Keratinocyte (primary cell): ENCODE measurements at regions not wholly inside any gene's neighbourhood (a gene's known extent, or its start where the extent isn't known, plus 50 kb on each side); places are given as distances from the start of the nearest gene placed in this dataset.

Experiments
- DNase-seq: peaks from one replicate; pipeline ENCODE4 v3.0.0-alpha.2; 2011; ENCODE audit warnings: low read depth, missing footprints, low spot score
- FAIRE-seq: peaks from 2 replicates; lab custom pipeline; 2011; peaks lifted over from hg19 to GRCh38; lab: Jason Lieb, UNC
- H2AFZ ChIP-seq: 2 replicates; pipeline ENCODE4 v1.6.0; 2012; ENCODE audit warnings: low read length, control low read depth, inconsistent platforms; ENCODE audit not compliant: control insufficient read depth
- H3K27ac ChIP-seq: 2 replicates; pipeline ENCODE4 v1.5.1; 2011; ENCODE audit warnings: low read length; ENCODE audit not compliant: control insufficient read depth, insufficient read depth
- H3K27me3 ChIP-seq: 3 replicates; pipeline ENCODE4 v1.6.0; 2011; ENCODE audit warnings: low read length; ENCODE audit not compliant: control insufficient read depth, insufficient read depth; ENCODE audit errors: extremely low read depth
- H3K36me3 ChIP-seq, 2 experiments: 2 replicates in 1 of 2; 3 replicates in 1 of 2; pipeline ENCODE4 v1.5.1; 2011; ENCODE audit warnings: low read length in 2 of 2, mild to moderate bottlenecking in 1 of 2; ENCODE audit not compliant: control insufficient read depth in 2 of 2, insufficient read depth in 2 of 2; ENCODE audit errors: extremely low read depth in 1 of 2
- H3K4me1 ChIP-seq: 3 replicates; pipeline ENCODE4 v1.5.1; 2011; ENCODE audit warnings: low read length; ENCODE audit not compliant: control insufficient read depth, insufficient read depth; ENCODE audit errors: extremely low read depth
- H3K4me2 ChIP-seq: 3 replicates; pipeline ENCODE4 v1.6.0; 2011; ENCODE audit warnings: low read depth, low read length; ENCODE audit not compliant: control insufficient read depth, insufficient read depth; ENCODE audit errors: extremely low read depth
- H3K4me3 ChIP-seq, 3 experiments: fragments of 200-600 bp in 1 of 3; sonication (generic) in 1 of 3; 2 replicates in 2 of 3; 3 replicates in 1 of 3; pipeline ENCODE4 v1.5.1; 2011 to 2016; ENCODE audit warnings: low read length in 3 of 3, mild to moderate bottlenecking in 3 of 3, control low read depth in 2 of 3, inconsistent platforms in 1 of 3, low read depth in 1 of 3, mixed read lengths in 1 of 3, mixed run types in 1 of 3, moderate library complexity in 1 of 3; ENCODE audit not compliant: control insufficient read depth in 2 of 3, insufficient read depth in 2 of 3; ENCODE audit errors: extremely low read depth in 1 of 3
- H3K79me2 ChIP-seq: 2 replicates; pipeline ENCODE4 v1.6.0; 2012; ENCODE audit warnings: low read length; ENCODE audit not compliant: control insufficient read depth, insufficient read depth
- H3K9ac ChIP-seq: 3 replicates; pipeline ENCODE4 v1.6.0; 2011; ENCODE audit warnings: low read length; ENCODE audit not compliant: control insufficient read depth, insufficient read depth; ENCODE audit errors: extremely low read depth
- H3K9me1 ChIP-seq: 3 replicates; pipeline ENCODE4 v1.6.0; 2011; ENCODE audit warnings: low read length; ENCODE audit not compliant: control insufficient read depth, insufficient read depth; ENCODE audit errors: extremely low read depth
- H3K9me3 ChIP-seq: 2 replicates; pipeline ENCODE4 v1.5.1; 2012; ENCODE audit warnings: low read depth, low read length; ENCODE audit not compliant: control insufficient read depth
- H4K20me1 ChIP-seq: 3 replicates; pipeline ENCODE4 v1.6.0; 2011; ENCODE audit warnings: low read length; ENCODE audit not compliant: control insufficient read depth, insufficient read depth; ENCODE audit errors: extremely low read depth
- EZH2 ChIP-seq: IDR thresholded peaks from one replicate; pipeline ENCODE4 v1.6.1; 2012; ENCODE audit warnings: inconsistent platforms, mild to moderate bottlenecking, low read length, moderate library complexity
- dilution Hi-C: fragments of 300-500 bp; cut with MboI; formaldehyde crosslinking; loops from one replicate; pipeline ENCODE4 v1.7.0; 2020; ENCODE audit warnings: low sequenced_read_pairs; ENCODE audit not compliant: extremely low pct_ligation_motif_present
- TF ChIP-seq, protein P1 (sequence below), 3 experiments: IDR thresholded peaks in 1 of 3; conservative IDR thresholded peaks in 1 of 3; optimal IDR thresholded peaks in 1 of 3; 2 replicates in 2 of 3; 3 replicates in 1 of 3; pipeline versions ENCODE3 to v1.5.1; 2011; ENCODE audit warnings: low read length in 3 of 3, mild to moderate bottlenecking in 3 of 3, moderate library complexity in 2 of 3, control low read depth in 1 of 3, inconsistent platforms in 1 of 3; ENCODE audit not compliant: insufficient read depth in 2 of 3; ENCODE audit errors: extremely low read depth in 1 of 3

DNA sequence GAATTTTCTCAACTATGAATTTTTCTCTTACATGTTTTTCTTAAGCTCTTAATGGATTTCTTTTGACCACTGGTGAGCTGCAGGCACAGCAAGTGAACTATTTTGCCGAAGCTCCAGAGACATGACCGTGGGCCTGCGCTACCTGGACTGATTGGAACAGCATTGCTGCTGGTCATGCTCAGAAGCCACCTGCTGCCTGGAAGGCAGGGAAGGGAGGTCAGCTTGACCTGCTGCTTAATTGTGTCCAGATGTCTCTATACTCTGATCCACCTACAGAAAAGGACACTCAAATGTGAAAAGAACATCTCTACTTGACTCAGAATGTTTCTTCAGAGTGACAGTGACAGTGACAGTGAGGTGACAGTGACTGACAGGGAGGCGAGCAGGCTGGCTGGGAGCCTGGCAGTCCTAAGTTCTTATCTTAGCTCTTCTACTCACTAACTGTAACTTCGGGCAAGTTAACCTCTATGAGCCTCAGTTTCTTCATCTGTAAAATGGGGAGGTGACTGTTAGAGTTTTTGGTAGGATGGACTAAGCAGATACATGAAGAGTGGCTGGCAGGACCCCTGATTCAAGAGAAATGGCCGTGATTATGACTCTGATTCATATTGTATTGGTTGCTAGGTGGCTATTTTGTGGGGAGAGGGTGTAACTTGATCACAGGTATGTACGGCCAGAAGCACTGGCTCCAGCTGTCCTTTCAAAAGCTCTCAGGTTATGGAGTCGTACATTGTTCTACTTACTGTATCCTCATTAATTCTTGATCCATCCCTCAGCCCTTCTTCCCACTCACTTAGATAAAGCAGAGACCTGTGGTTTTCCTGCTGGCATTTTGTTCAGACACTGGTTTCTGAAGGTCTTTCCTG lies 54.8 kb upstream of the DLG1 start:
- H4K20me1 ChIP-seq: no peaks in the 10 kb centered on the region
- TF ChIP-seq, protein P1, sequence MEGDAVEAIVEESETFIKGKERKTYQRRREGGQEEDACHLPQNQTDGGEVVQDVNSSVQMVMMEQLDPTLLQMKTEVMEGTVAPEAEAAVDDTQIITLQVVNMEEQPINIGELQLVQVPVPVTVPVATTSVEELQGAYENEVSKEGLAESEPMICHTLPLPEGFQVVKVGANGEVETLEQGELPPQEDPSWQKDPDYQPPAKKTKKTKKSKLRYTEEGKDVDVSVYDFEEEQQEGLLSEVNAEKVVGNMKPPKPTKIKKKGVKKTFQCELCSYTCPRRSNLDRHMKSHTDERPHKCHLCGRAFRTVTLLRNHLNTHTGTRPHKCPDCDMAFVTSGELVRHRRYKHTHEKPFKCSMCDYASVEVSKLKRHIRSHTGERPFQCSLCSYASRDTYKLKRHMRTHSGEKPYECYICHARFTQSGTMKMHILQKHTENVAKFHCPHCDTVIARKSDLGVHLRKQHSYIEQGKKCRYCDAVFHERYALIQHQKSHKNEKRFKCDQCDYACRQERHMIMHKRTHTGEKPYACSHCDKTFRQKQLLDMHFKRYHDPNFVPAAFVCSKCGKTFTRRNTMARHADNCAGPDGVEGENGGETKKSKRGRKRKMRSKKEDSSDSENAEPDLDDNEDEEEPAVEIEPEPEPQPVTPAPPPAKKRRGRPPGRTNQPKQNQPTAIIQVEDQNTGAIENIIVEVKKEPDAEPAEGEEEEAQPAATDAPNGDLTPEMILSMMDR (optimal IDR thresholded peaks at IDR 0.05 in 1 of 3, IDR thresholded peaks at IDR 0.05 in 1 of 3, conservative IDR thresholded peaks at IDR 0.05 in 1 of 3; ENCODE audit: extremely low read depth in 1 of 3, insufficient read depth in 2 of 3, low read length in 3 of 3): no peak
- TF ChIP-seq EZH2: no peak
- no peak overlapping the region for H3K4me3 ChIP-seq
- no peaks in the 10 kb centered on the region for H3K9me3 ChIP-seq
- no peaks in the 10 kb centered on the region for H3K4me1 ChIP-seq
- H3K27me3 ChIP-seq: no peaks in the 10 kb centered on the region
- DNase-seq: no peak
- FAIRE-seq: no peak
- no peaks in the 10 kb centered on the region for H3K79me2 ChIP-seq
- dilution Hi-C loops: no loop called here
- H3K27ac ChIP-seq: no peak overlapping the region
- no peaks in the 10 kb centered on the region for H3K36me3 ChIP-seq
- H3K4me2 ChIP-seq: no peak overlapping the region
- no peak overlapping the region for H3K9ac ChIP-seq
- no peaks in the 10 kb centered on the region for H3K9me1 ChIP-seq
- H2AFZ ChIP-seq: no peak overlapping the region

DNA sequence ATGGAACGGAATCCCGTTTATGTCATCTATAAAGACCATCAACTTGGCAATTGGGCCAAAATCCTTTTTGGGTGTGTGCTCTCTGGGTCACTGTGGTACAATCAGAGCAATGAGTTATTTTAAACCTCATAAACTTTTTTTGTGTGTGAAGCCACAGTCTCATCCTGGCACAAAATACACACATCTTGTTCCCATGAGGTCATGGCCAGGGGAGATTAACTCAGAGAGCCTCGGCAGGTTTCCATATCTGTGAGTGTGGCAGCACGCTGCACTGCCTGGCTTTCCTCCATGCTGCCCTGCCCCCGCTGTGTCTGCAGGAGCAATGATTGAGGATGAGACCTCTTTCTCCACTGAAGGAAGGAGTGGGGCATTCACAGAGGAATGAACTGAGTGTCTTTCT lies 54.0 kb upstream of the DLG1 start:
- TF ChIP-seq, protein P1 (optimal IDR thresholded peaks at IDR 0.05 in 1 of 3, IDR thresholded peaks at IDR 0.05 in 1 of 3, conservative IDR thresholded peaks at IDR 0.05 in 1 of 3; ENCODE audit: extremely low read depth in 1 of 3, insufficient read depth in 2 of 3, low read length in 3 of 3): no peak
- no peak for TF ChIP-seq EZH2
- Histone ChIP-seq H3K9me3 (no peaks in the 10 kb centered on the region), H3K9ac (no peak overlapping the region), H3K36me3 (no peaks in the 10 kb centered on the region), H2AFZ (no peak overlapping the region), H3K27ac (no peak overlapping the region), H3K4me1 (no peaks in the 10 kb centered on the region), H3K27me3 (no peaks in the 10 kb centered on the region), H3K9me1 (no peaks in the 10 kb centered on the region), H3K79me2 (no peaks in the 10 kb centered on the region), H3K4me2 (no peak overlapping the region), H3K4me3 (no peak overlapping the region), H4K20me1 (no peaks in the 10 kb centered on the region)
- DNase-seq: no peak
- FAIRE-seq: no peak
- dilution Hi-C loops: no loop called here
